AG10803 (cell line): ENCODE measurements at regions not wholly inside any gene's neighbourhood (a gene's known extent, or its start where the extent isn't known, plus 50 kb on each side); places are given as distances from the start of the nearest gene placed in this dataset.

ENCODE experiments used
- DNase-seq: peaks from one replicate; pipeline ENCODE4 v3.0.0; 2010; ENCODE audit warnings: low read depth
- H3K4me3 ChIP-seq: 2 replicates; pipeline ENCODE4 v1.5.1; 2011; ENCODE audit warnings: mild to moderate bottlenecking, low read length, control low read depth
- TF ChIP-seq, protein P1 (sequence below): conservative IDR thresholded peaks from 2 replicates; pipeline ENCODE4 v1.5.1; 2011; ENCODE audit warnings: mild to moderate bottlenecking, low read length, control low read depth, inconsistent platforms

GRCh38 chr5:34574936-34575467 is 81.1 kb upstream of the RAI14 start:
- H3K4me3 ChIP-seq: no peak overlapping the region
- DNase-seq: no peak
- TF ChIP-seq, protein P1, sequence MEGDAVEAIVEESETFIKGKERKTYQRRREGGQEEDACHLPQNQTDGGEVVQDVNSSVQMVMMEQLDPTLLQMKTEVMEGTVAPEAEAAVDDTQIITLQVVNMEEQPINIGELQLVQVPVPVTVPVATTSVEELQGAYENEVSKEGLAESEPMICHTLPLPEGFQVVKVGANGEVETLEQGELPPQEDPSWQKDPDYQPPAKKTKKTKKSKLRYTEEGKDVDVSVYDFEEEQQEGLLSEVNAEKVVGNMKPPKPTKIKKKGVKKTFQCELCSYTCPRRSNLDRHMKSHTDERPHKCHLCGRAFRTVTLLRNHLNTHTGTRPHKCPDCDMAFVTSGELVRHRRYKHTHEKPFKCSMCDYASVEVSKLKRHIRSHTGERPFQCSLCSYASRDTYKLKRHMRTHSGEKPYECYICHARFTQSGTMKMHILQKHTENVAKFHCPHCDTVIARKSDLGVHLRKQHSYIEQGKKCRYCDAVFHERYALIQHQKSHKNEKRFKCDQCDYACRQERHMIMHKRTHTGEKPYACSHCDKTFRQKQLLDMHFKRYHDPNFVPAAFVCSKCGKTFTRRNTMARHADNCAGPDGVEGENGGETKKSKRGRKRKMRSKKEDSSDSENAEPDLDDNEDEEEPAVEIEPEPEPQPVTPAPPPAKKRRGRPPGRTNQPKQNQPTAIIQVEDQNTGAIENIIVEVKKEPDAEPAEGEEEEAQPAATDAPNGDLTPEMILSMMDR: no peak

DNA sequence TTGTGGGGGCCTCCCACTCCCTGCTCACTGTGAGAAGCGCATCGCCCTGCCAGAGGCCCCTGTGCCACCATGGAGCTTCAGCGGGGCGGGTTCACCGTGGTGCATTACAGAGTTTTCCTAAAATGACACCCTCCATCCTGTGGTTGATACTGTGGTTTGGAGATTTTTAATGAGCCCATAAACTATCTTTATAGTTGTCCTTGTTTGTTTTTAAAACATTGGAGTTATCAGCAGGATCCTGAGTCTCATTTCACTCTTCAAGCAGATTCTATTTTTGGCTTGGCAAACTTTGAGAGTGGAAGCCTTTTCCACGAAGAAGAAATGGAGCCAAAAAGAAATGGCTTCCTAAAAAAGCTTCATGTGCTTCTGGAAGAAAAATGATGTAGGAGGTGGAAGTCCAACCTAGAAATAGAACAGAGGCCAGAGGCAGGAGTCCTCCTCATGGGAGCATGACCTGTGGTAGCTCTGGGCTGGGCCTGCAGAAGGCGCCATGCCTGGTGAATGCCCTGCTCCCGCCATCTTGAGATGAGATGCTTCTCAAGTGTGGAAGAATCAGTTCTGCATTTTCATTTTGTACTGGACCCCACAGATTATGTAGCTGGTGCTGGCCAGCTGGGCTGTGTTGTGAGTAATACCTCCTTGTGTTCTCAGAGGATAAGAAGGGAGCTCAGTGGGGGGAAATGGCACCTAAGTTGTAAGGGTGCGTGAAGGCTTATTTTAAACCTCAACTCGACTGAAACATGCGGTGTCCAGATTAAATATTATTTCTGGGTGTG is 79.0 kb upstream of the RAI14 start:
- H3K4me3 ChIP-seq: no peak overlapping the region
- DNase-seq: peak; percentile 35
- TF ChIP-seq, protein P1: no peak

GRCh38 chr5:34578962-34579361 is 77.2 kb upstream of the RAI14 start:
- DNase-seq: no peak
- TF ChIP-seq, protein P1: no peak
- no peak overlapping the region for H3K4me3 ChIP-seq

- no peak overlapping the region for H3K4me3 ChIP-seq
- TF ChIP-seq, protein P1: no peak
- DNase-seq: no peak
Measured at GRCh38 chr5:34580983-34581382, 75.1 kb upstream of the RAI14 start.

DNA sequence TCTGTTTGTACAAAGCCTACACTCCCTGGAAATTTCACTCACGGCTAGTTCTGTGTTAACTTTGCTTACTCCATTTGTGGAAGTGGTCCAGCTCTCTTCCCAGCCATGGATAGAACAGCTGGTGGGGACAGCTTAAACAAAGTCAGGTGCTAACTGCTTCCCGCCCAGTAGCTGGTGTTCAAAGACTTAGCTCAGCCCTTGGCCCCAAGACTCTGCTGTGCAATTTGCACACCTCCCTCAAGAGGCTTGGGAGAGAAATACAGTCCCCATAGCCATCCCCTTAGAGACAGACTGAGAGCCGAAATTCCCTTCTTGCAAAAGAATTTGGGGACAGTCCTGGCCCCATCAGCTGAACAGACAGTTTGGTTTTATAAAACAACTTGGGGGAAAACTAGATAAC is 73.8 kb upstream of the RAI14 start:
- no peak for DNase-seq
- TF ChIP-seq, protein P1: peak; percentile 11; the same call in 1 of the 2 replicates
- H3K4me3 ChIP-seq: no peak overlapping the region

DNA sequence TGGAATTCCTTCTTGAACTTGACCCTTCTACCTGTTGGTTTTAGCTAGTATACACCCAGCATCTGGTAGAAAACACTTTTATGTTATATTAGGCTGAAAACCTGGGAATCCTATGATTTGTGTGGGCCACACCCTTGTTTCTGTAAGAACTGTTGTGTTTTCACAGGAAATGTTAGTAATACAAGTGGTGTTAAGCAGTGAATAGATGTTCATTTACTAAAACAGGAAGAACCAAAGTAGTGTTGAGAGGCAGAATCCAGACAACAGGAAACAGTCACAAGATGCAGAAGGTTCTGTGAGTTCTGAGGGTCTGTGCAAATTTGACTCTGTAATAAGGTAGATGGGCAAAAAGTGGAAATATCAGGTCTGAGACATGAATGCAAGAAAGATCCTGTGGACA is 73.0 kb upstream of the RAI14 start:
- no peak for DNase-seq
- TF ChIP-seq, protein P1: no peak

GRCh38 chr5:34584165-34584564 is 72.0 kb upstream of the RAI14 start:
- no peak overlapping the region for H3K4me3 ChIP-seq
- DNase-seq: no peak
- TF ChIP-seq, protein P1: no peak

More for the DNA sequence above, 73.0 kb upstream of the RAI14 start:
- no peak overlapping the region for H3K4me3 ChIP-seq
